Sigmoid colon (tissue), 4 donors: ENCODE measurements at regions not wholly inside any gene's neighbourhood (a gene's known extent, or its start where the extent isn't known, plus 50 kb on each side); places are given as distances from the start of the nearest gene placed in this dataset.

Source experiments
- POLR2A ChIP-seq, 2 donors: fragments of 450-650 bp; IDR thresholded peaks; one replicate each; pipeline ENCODE4 v1.6.1; 2016; ENCODE audit warnings: antibody characterized with exemption in 2 of 2, mild to moderate bottlenecking in 2 of 2, moderate library complexity in 2 of 2
- POLR2AphosphoS5 ChIP-seq, 4 donors: sonication (generic); formaldehyde crosslinking; IDR thresholded peaks; one replicate each; pipeline ENCODE4 v1.6.1; 2017; ENCODE audit warnings: antibody characterized with exemption in 4 of 4

- TF ChIP-seq POLR2AphosphoS5 (IDR thresholded peaks at IDR 0.05) = no peak
- TF ChIP-seq POLR2A (IDR thresholded peaks at IDR 0.05) = no peak
Measured at GRCh38 chr7:85457911-85458310, 271.1 kb upstream of the SEMA3D start.
